ENCODE measurements at regions not wholly inside any gene's neighbourhood (a gene's known extent, or its start where the extent isn't known, plus 50 kb on each side); places are given as distances from the start of the nearest gene placed in this dataset.

DNA sequence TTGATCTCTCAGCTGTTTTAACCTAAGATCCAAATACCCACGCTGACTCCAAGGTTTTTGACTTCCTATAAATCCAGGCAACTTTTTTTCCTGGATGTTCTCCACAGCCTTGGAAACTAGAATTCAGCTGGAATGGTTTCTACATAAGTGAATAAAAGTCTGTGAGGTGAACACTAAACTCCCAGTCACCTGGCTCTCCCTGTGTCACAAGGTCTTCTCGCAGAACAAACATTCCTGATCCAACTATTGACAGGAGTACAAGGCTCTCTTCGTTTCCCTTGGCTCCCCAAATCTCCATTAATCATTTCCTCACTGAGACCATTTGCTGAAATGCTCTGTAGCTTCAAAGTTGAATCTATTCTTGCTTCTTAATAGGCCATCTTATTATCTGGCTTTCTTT, 265.7 kb downstream of the ADGRG6 start:
- Histone ChIP-seq H2AFZ (ENCODE audit: low read length) (no peak overlapping the region), H3K9ac (ENCODE audit: low read depth, low read length, poor library complexity) (no peak overlapping the region), H2AK5ac (ENCODE audit: low read depth, low read length) (no peak overlapping the region), H2BK12ac (ENCODE audit: low read length) (no peak overlapping the region), H3K4me2 (ENCODE audit: insufficient read depth, low read length, poor library complexity, severe bottlenecking) (no peak overlapping the region), H2BK5ac (ENCODE audit: low read length) (no peak overlapping the region), H3K9me3 (replicated peaks in 1 of 2; ENCODE audit: control insufficient read depth in 2 of 2, insufficient read depth in 1 of 2, low read depth in 1 of 2, low read length in 2 of 2) (no peaks in the 10 kb centered on the region), H3K4me1 (ENCODE audit: control insufficient read depth in 2 of 2, insufficient read depth in 1 of 2, low read depth in 1 of 2, low read length in 2 of 2) (peaks cover 0 to 2% of the 10 kb centered on the region in 2 donors), H3K14ac (ENCODE audit: low read length) (no peak overlapping the region), H3K4me3 (ENCODE audit: low read length in 2 of 2) (no peak overlapping the region), H3K27me3 (ENCODE audit: control insufficient read depth in 3 of 3, insufficient read depth in 3 of 3, low read depth in 1 of 3, low read length in 3 of 3) (no peaks in the 10 kb centered on the region), H3K23ac (ENCODE audit: low read depth, low read length, poor library complexity) (no peak overlapping the region), H2BK15ac (ENCODE audit: low read length) (no peak overlapping the region), H3K36me3 (replicated peaks in 1 of 2; ENCODE audit: control insufficient read depth in 2 of 2, insufficient read depth in 2 of 2, low read length in 2 of 2) (no peaks in the 10 kb centered on the region), H3K79me1 (ENCODE audit: low read depth, low read length) (no peaks in the 10 kb centered on the region), H4K91ac (ENCODE audit: low read depth, low read length, poor library complexity) (no peak overlapping the region), H2BK120ac (ENCODE audit: low read depth, low read length) (no peak overlapping the region), H4K8ac (ENCODE audit: low read depth, low read length) (no peak overlapping the region), H3K27ac (replicated peaks; ENCODE audit: low read length) (no peak overlapping the region), H3K4ac (ENCODE audit: low read length) (no peak overlapping the region), H3K18ac (ENCODE audit: low read length) (no peak overlapping the region)
- no peak for DNase-seq (ENCODE audit: low spot score)
- no CpG with 5 or more reads among the region's 3 CpGs for WGBS, 2 donors (ENCODE audit: extremely low coverage in 2 of 2, insufficient read length in 2 of 2, insufficient replicate concordance in 1 of 2)

DNA sequence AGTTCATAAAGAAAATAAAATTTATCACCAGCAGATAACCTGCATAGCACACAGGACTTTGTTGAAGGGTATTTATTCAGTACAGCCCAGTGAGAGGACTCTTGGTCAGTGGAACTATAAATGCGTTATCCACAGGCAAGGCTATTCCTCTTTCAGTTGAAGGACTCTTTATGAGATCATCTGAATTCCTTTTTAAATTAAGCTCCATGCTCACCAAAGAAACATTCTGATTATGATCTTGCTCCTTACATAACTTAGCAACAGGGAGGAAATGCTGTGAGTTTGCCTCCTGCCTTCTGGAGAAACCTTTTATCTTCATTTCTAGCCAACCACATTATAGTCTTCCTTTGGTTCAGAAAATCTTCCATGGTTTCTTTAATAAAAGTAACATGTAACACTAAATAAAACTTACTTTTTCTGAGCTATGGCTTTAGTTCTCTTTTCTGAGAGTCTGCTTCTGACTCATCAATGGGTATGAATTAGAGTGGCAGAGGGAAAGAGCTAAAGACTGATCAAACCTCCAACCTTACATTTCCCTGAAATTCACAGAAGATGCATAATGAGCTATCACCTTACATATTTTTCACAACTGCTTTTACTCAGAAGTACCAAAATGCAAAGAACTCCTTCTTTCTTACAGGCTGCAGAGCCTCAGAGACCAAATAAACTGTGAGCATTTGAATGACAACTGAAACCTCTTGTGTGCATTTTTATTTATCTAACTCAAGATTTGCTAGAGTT, 267.2 kb downstream of the ADGRG6 start:
- no peak overlapping the region for H3K27ac ChIP-seq (replicated peaks; ENCODE audit: low read length)
- no CpG with 5 or more reads among the region's 1 CpG for WGBS, 2 donors (ENCODE audit: extremely low coverage in 2 of 2, insufficient read length in 2 of 2, insufficient replicate concordance in 1 of 2)
- H3K4me1 ChIP-seq (ENCODE audit: control insufficient read depth in 2 of 2, insufficient read depth in 1 of 2, low read depth in 1 of 2, low read length in 2 of 2): peaks cover 0 to 2% of the 10 kb centered on the region in 2 donors
- no peak overlapping the region for H2AFZ ChIP-seq (ENCODE audit: low read length)
- no peak overlapping the region for H2AK5ac ChIP-seq (ENCODE audit: low read depth, low read length)
- no peaks in the 10 kb centered on the region for H3K36me3 ChIP-seq (replicated peaks in 1 of 2; ENCODE audit: control insufficient read depth in 2 of 2, insufficient read depth in 2 of 2, low read length in 2 of 2)
- no peaks in the 10 kb centered on the region for H3K27me3 ChIP-seq (ENCODE audit: control insufficient read depth in 3 of 3, insufficient read depth in 3 of 3, low read depth in 1 of 3, low read length in 3 of 3)
- no peak for DNase-seq (ENCODE audit: low spot score)
- no peak overlapping the region for H2BK15ac ChIP-seq (ENCODE audit: low read length)
- no peak overlapping the region for H4K8ac ChIP-seq (ENCODE audit: low read depth, low read length)
- H3K23ac ChIP-seq (ENCODE audit: low read depth, low read length, poor library complexity): no peak overlapping the region
- H2BK5ac ChIP-seq (ENCODE audit: low read length): no peak overlapping the region
- H3K18ac ChIP-seq (ENCODE audit: low read length): no peak overlapping the region
- no peak overlapping the region for H3K4me3 ChIP-seq (ENCODE audit: low read length in 2 of 2)
- no peak overlapping the region for H3K4me2 ChIP-seq (ENCODE audit: insufficient read depth, low read length, poor library complexity, severe bottlenecking)
- H3K79me1 ChIP-seq (ENCODE audit: low read depth, low read length): no peaks in the 10 kb centered on the region
- H3K9me3 ChIP-seq (replicated peaks in 1 of 2; ENCODE audit: control insufficient read depth in 2 of 2, insufficient read depth in 1 of 2, low read depth in 1 of 2, low read length in 2 of 2): peaks cover 0 to 4% of the 10 kb centered on the region in 2 donors
- H4K91ac ChIP-seq (ENCODE audit: low read depth, low read length, poor library complexity): no peak overlapping the region
- H3K4ac ChIP-seq (ENCODE audit: low read length): no peak overlapping the region
- no peak overlapping the region for H2BK120ac ChIP-seq (ENCODE audit: low read depth, low read length)
- no peak overlapping the region for H3K14ac ChIP-seq (ENCODE audit: low read length)
- H3K9ac ChIP-seq (ENCODE audit: low read depth, low read length, poor library complexity): no peak overlapping the region
- no peak overlapping the region for H2BK12ac ChIP-seq (ENCODE audit: low read length)

DNA sequence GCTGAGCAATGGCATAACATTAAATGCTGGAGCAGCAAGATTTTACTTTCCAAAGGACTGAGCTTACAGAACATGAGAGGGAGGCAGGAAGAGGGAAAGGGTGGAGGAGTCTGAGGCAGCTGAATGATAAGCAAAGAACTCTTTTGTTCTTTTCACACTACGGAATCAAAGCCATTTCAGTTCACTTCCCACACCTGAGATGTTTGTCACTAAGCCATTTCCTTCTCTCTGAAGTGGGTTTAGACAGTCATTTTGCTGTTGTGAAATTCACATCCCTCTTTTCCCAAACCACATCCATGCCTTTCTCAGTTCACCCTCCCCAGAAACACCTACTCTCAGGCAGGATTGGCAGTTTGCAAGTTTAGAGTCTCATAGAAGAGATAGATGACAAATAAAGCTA, 267.9 kb downstream of the ADGRG6 start:
- Histone ChIP-seq H3K14ac (ENCODE audit: low read length) (no peak overlapping the region), H2BK12ac (ENCODE audit: low read length) (no peak overlapping the region), H3K4me2 (ENCODE audit: insufficient read depth, low read length, poor library complexity, severe bottlenecking) (no peak overlapping the region), H4K8ac (ENCODE audit: low read depth, low read length) (no peak overlapping the region), H2BK15ac (ENCODE audit: low read length) (no peak overlapping the region), H2BK120ac (ENCODE audit: low read depth, low read length) (no peak overlapping the region), H2AFZ (ENCODE audit: low read length) (no peak overlapping the region), H3K79me1 (ENCODE audit: low read depth, low read length) (no peaks in the 10 kb centered on the region), H2BK5ac (ENCODE audit: low read length) (no peak overlapping the region), H3K9me3 (replicated peaks in 1 of 2; ENCODE audit: control insufficient read depth in 2 of 2, insufficient read depth in 1 of 2, low read depth in 1 of 2, low read length in 2 of 2) (peaks cover 0 to 4% of the 10 kb centered on the region in 2 donors), H4K91ac (ENCODE audit: low read depth, low read length, poor library complexity) (no peak overlapping the region), H3K18ac (ENCODE audit: low read length) (no peak overlapping the region), H3K4me3 (ENCODE audit: low read length in 2 of 2) (no peak overlapping the region), H2AK5ac (ENCODE audit: low read depth, low read length) (no peak overlapping the region), H3K23ac (ENCODE audit: low read depth, low read length, poor library complexity) (no peak overlapping the region), H3K27ac (replicated peaks; ENCODE audit: low read length) (no peak overlapping the region), H3K9ac (ENCODE audit: low read depth, low read length, poor library complexity) (no peak overlapping the region), H3K4me1 (ENCODE audit: control insufficient read depth in 2 of 2, insufficient read depth in 1 of 2, low read depth in 1 of 2, low read length in 2 of 2) (peaks cover 0 to 2% of the 10 kb centered on the region in 2 donors), H3K4ac (ENCODE audit: low read length) (no peak overlapping the region), H3K36me3 (replicated peaks in 1 of 2; ENCODE audit: control insufficient read depth in 2 of 2, insufficient read depth in 2 of 2, low read length in 2 of 2) (no peaks in the 10 kb centered on the region), H3K27me3 (ENCODE audit: control insufficient read depth in 3 of 3, insufficient read depth in 3 of 3, low read depth in 1 of 3, low read length in 3 of 3) (no peaks in the 10 kb centered on the region)
- DNase-seq (ENCODE audit: low spot score): no peak
- WGBS, 2 donors (ENCODE audit: extremely low coverage in 2 of 2, insufficient read length in 2 of 2, insufficient replicate concordance in 1 of 2): no CpG with 5 or more reads among the region's 1 CpG

DNA sequence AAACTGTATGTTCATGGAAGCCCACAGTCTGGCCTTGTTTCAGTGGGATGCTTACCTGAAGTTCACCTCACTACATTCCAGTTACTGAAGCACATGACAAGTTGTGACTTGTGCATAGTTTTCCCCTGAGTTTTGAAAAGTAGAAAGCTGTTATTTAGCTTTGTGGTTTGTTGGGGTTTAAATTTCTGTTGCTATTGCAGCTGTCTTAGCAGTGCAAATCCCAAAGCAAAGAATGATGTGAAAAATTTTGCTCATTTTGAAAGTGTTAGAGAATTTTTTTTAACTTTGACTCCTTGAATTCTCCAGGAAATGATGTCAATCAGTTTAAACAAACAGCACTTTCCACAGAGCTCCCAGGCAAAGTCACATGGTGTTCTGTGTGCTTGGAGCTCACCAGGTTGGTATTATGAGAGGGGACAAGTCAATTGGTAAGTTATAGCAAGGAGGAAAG, 268.4 kb downstream of the ADGRG6 start:
- DNase-seq (ENCODE audit: low spot score): no peak
- no peak overlapping the region for H3K27ac ChIP-seq (replicated peaks; ENCODE audit: low read length)

More for the DNA sequence above, 268.4 kb downstream of the ADGRG6 start:
- H2BK5ac ChIP-seq (ENCODE audit: low read length): no peak overlapping the region
- no peak overlapping the region for H2AK5ac ChIP-seq (ENCODE audit: low read depth, low read length)
- H4K8ac ChIP-seq (ENCODE audit: low read depth, low read length): no peak overlapping the region
- no peak overlapping the region for H3K9ac ChIP-seq (ENCODE audit: low read depth, low read length, poor library complexity)
- H4K91ac ChIP-seq (ENCODE audit: low read depth, low read length, poor library complexity): no peak overlapping the region
- H3K4me1 ChIP-seq (ENCODE audit: control insufficient read depth in 2 of 2, insufficient read depth in 1 of 2, low read depth in 1 of 2, low read length in 2 of 2): peaks cover 0 to 2% of the 10 kb centered on the region in 2 donors
- no peaks in the 10 kb centered on the region for H3K79me1 ChIP-seq (ENCODE audit: low read depth, low read length)
- H3K36me3 ChIP-seq (replicated peaks in 1 of 2; ENCODE audit: control insufficient read depth in 2 of 2, insufficient read depth in 2 of 2, low read length in 2 of 2): no peaks in the 10 kb centered on the region
- H2AFZ ChIP-seq (ENCODE audit: low read length): no peak overlapping the region
- no peak overlapping the region for H3K23ac ChIP-seq (ENCODE audit: low read depth, low read length, poor library complexity)
- no peak overlapping the region for H3K4me2 ChIP-seq (ENCODE audit: insufficient read depth, low read length, poor library complexity, severe bottlenecking)
- no peak overlapping the region for H3K14ac ChIP-seq (ENCODE audit: low read length)
- no peak overlapping the region for H3K4me3 ChIP-seq (ENCODE audit: low read length in 2 of 2)
- H3K9me3 ChIP-seq (replicated peaks in 1 of 2; ENCODE audit: control insufficient read depth in 2 of 2, insufficient read depth in 1 of 2, low read depth in 1 of 2, low read length in 2 of 2): peaks cover 0 to 4% of the 10 kb centered on the region in 2 donors
- no peak overlapping the region for H2BK15ac ChIP-seq (ENCODE audit: low read length)
- no peaks in the 10 kb centered on the region for H3K27me3 ChIP-seq (ENCODE audit: control insufficient read depth in 3 of 3, insufficient read depth in 3 of 3, low read depth in 1 of 3, low read length in 3 of 3)
- no peak overlapping the region for H3K18ac ChIP-seq (ENCODE audit: low read length)
- H2BK120ac ChIP-seq (ENCODE audit: low read depth, low read length): no peak overlapping the region
- no peak overlapping the region for H2BK12ac ChIP-seq (ENCODE audit: low read length)
- H3K4ac ChIP-seq (ENCODE audit: low read length): no peak overlapping the region

Measured in neuronal stem cell (in vitro differentiated cells).